GM12878 (cell line): ENCODE measurements at regions not wholly inside any gene's neighbourhood (a gene's known extent, or its start where the extent isn't known, plus 50 kb on each side); places are given as distances from the start of the nearest gene placed in this dataset.

Experiments used
- ATAC-seq: fragments of 200-7000 bp; cut with Tn5 transposase; 3 replicates; pipeline ENCODE4 v1.9.1; 2020; ENCODE audit warnings: mild to moderate bottlenecking, moderate library complexity
- BruUV-seq: library from RNA; stranded (reverse); fragments of 400-500 nt; replicated peaks from 2 replicates; lab custom pipeline; 2021; lab: Mats Ljungman, UMichigan
- CTCF ChIA-PET: fragments of 300-600 bp; sonication (Branson Sonifier 250); formaldehyde crosslinking; extraction: SDS; loops from one replicate; lab custom pipeline; 2021; ENCODE audit warnings: inconsistent platforms; lab: Yijun Ruan, JAX
- POLR2A ChIA-PET: fragments of 350-600 bp; formaldehyde crosslinking; extraction: SDS; loops from one replicate; lab custom pipeline; 2021; ENCODE audit warnings: inconsistent platforms; lab: Charles Lee
- RAD21 ChIA-PET: fragments of 300-600 bp; sonication (Branson Sonifier 250); formaldehyde crosslinking; loops from one replicate; lab custom pipeline; 2023; ENCODE audit warnings: antibody characterized with exemption; ENCODE audit not compliant: unreplicated experiment; lab: Charles Lee
- SMC1A ChIA-PET: fragments of 300-600 bp; sonication (Branson Sonifier 250); formaldehyde crosslinking; loops from one replicate; lab custom pipeline; 2023; ENCODE audit not compliant: unreplicated experiment, uncharacterized antibody; lab: Charles Lee
- DNase-seq: peaks from one replicate; pipeline ENCODE4 v3.0.0-alpha.2; 2011; ENCODE audit warnings: low read depth, low spot score
- FAIRE-seq: peaks from 3 replicates; lab custom pipeline; 2011; peaks lifted over from hg19 to GRCh38; lab: Jason Lieb, UNC
- H2AFZ ChIP-seq: 2 replicates; pipeline ENCODE4 v1.6.0; 2011; ENCODE audit warnings: low read depth, low read length, control low read depth; ENCODE audit not compliant: control insufficient read depth
- H3K27ac ChIP-seq: 2 replicates; pipeline ENCODE4 v1.5.1; 2011; ENCODE audit warnings: control low read depth; ENCODE audit not compliant: control insufficient read depth, insufficient read depth
- H3K27me3 ChIP-seq, 2 experiments: replicated peaks in 1 of 2; 2 replicates each; pipeline versions ENCODE4 v1.6.0 to v1.6.1; 2011; ENCODE audit warnings: low read length in 1 of 2; ENCODE audit not compliant: control insufficient read depth in 2 of 2, insufficient read depth in 2 of 2
- H3K36me3 ChIP-seq, 2 experiments: 2 replicates each; pipeline ENCODE4 v1.5.1; 2011; ENCODE audit warnings: low read length in 1 of 2; ENCODE audit not compliant: control insufficient read depth in 2 of 2, insufficient read depth in 2 of 2
- H3K4me1 ChIP-seq: 2 replicates; pipeline ENCODE4 v1.6.1; 2011; ENCODE audit warnings: mild to moderate bottlenecking, low read length, moderate library complexity, mixed read lengths; ENCODE audit not compliant: control insufficient read depth, insufficient read depth
- H3K4me2 ChIP-seq: 2 replicates; pipeline ENCODE4 v1.6.0; 2011; ENCODE audit warnings: control low read depth; ENCODE audit not compliant: control insufficient read depth, insufficient read depth
- H3K4me3 ChIP-seq: fragments of 200-600 bp; sonication (generic); 2 replicates; pipeline ENCODE4 v1.5.1; 2016
- H3K79me2 ChIP-seq: 2 replicates; pipeline ENCODE4 v1.6.0; 2011; ENCODE audit warnings: low read length; ENCODE audit not compliant: control insufficient read depth, insufficient read depth
- H3K9ac ChIP-seq: 2 replicates; pipeline ENCODE4 v1.8.0; 2011; ENCODE audit warnings: low read length, control low read depth, mixed read lengths; ENCODE audit not compliant: control insufficient read depth, insufficient read depth
- H3K9me3 ChIP-seq: replicated peaks from 3 replicates; pipeline ENCODE4 v1.5.1; 2011; ENCODE audit warnings: mild to moderate bottlenecking, low read length; ENCODE audit not compliant: control insufficient read depth, insufficient read depth
- H4K20me1 ChIP-seq: 2 replicates; pipeline ENCODE4 v1.6.0; 2011; ENCODE audit not compliant: control insufficient read depth, insufficient read depth
- ASH2L ChIP-seq: fragments of 300-600, 200-600 bp; sonication (generic); IDR thresholded peaks from 2 replicates; pipeline ENCODE4 v1.6.1; 2017; ENCODE audit warnings: low read depth, mild to moderate bottlenecking, borderline replicate concordance
- BMI1 ChIP-seq: fragments of 450-650 bp; IDR thresholded peaks from 2 replicates; pipeline ENCODE4 v1.6.1; 2016; ENCODE audit warnings: mild to moderate bottlenecking, moderate library complexity, borderline replicate concordance
- CHD2 ChIP-seq: IDR thresholded peaks from 2 replicates; pipeline ENCODE4 v1.6.1; 2011; ENCODE audit warnings: low read depth, low read length, improper control_type of control experiment, borderline replicate concordance
- CHD4 ChIP-seq: fragments of 200-600 bp; sonication (generic); IDR thresholded peaks from 2 replicates; pipeline ENCODE4 v1.6.1; 2016; ENCODE audit warnings: mild to moderate bottlenecking
- FOS ChIP-seq: IDR thresholded peaks from 3 replicates; pipeline ENCODE4 v1.6.1; 2011; ENCODE audit warnings: borderline replicate concordance; ENCODE audit not compliant: insufficient read length; ENCODE audit errors: extremely low read depth
- NFYB ChIP-seq: IDR thresholded peaks from 2 replicates; pipeline ENCODE4 v1.6.1; 2011; ENCODE audit warnings: low read depth, mild to moderate bottlenecking, low read length, improper control_type of control experiment, moderate library complexity; ENCODE audit not compliant: insufficient read depth
- NR2C1 ChIP-seq: fragments of 450-650 bp; IDR thresholded peaks from 2 replicates; pipeline ENCODE4 v1.6.1; 2017; ENCODE audit warnings: antibody characterized with exemption, mild to moderate bottlenecking, moderate library complexity
- REST ChIP-seq: IDR thresholded peaks from 2 replicates; pipeline ENCODE4 v1.6.1; 2012; ENCODE audit warnings: mild to moderate bottlenecking, low read depth, low read length
- STAT3 ChIP-seq: IDR thresholded peaks from 2 replicates; pipeline ENCODE4 v1.6.1; 2011; ENCODE audit warnings: low read depth, low read length, improper control_type of control experiment
- YY1 ChIP-seq: IDR thresholded peaks from 2 replicates; pipeline ENCODE4 v1.6.1; 2011; ENCODE audit warnings: low read depth, mild to moderate bottlenecking, low read length
- ZBTB4 ChIP-seq: fragments of 450-650 bp; formaldehyde crosslinking; IDR thresholded peaks from 2 replicates; pipeline ENCODE4 v1.4.0; 2022; ENCODE audit warnings: mild to moderate bottlenecking, moderate library complexity
- ZBTB40 ChIP-seq: fragments of 450-650 bp; IDR thresholded peaks from 2 replicates; pipeline ENCODE4 v1.6.1; 2016; ENCODE audit warnings: mild to moderate bottlenecking, moderate library complexity, borderline replicate concordance
- whole genome bisulfite sequencing: methylation state at CpG from one replicate; pipeline ENCODE4 v1.1.6; 2016; ENCODE audit warnings: low lambda C conversion rate; ENCODE audit not compliant: insufficient replicate concordance, insufficient coverage; ENCODE audit errors: missing lambda C conversion rate; 5-methylcytosine and 5-hydroxymethylcytosine counted together
- in situ Hi-C: fragments of 300-500 bp; cut with MboI; formaldehyde crosslinking; loops from 9 replicates; pipeline ENCODE4 v1.14.3; 2018; ENCODE audit warnings: mixed read lengths
- intact Hi-C: fragments of 100-400 bp; cut with micrococcal nuclease; formaldehyde crosslinking; loops from one replicate; pipeline ENCODE4 v1.14.2; 2022; ENCODE audit not compliant: unreplicated experiment

- H2AFZ ChIP-seq: no peak overlapping the region
- WGBS: 14% methylated on average over 2 of the region's 2 CpGs
- CTCF ChIA-PET: interaction anchor here (0.6 to 0.7 kb wide), 2 partner anchors 84 to 1799 kb away, joined by 3 read pairs; no protein-coding TSS in a partner anchor
- BruUV-seq: no TSS peak
- RAD21 ChIA-PET: no interaction called here
- SMC1A ChIA-PET: no interaction called here
- no peak overlapping the region for H3K27ac ChIP-seq
- POLR2A ChIA-PET: interaction anchor here (0.6 kb wide), 1 partner anchor 89 kb away, joined by 3 read pairs; no protein-coding TSS in a partner anchor
- no peak overlapping the region for H3K9ac ChIP-seq
- ATAC-seq (no peak), FAIRE-seq (no peak), DNase-seq (no peak)
- H3K27me3 ChIP-seq: no peaks in the 10 kb centered on the region
- no peaks in the 10 kb centered on the region for H3K9me3 ChIP-seq
- no peaks in the 10 kb centered on the region for H3K79me2 ChIP-seq
- no peak overlapping the region for H3K4me2 ChIP-seq
- intact Hi-C loops (no loop called here), in situ Hi-C loops (no loop called here)
- H4K20me1 ChIP-seq: no peaks in the 10 kb centered on the region
- H3K4me3 ChIP-seq: no peak overlapping the region
- H3K36me3 ChIP-seq: no peaks in the 10 kb centered on the region
- TF ChIP-seq NFYB (no peak), CHD2 (no peak), CHD4 (no peak), ASH2L (no peak), BMI1 (no peak), YY1 (no peak), FOS (no peak), STAT3 (no peak), REST (no peak), NR2C1 (no peak), ZBTB40 (no peak), ZBTB4 (CRISPR knock-in tag) (no peak)
- H3K4me1 ChIP-seq: no peaks in the 10 kb centered on the region
Observed at GRCh38 chr7:26955516-26955915, 91.1 kb upstream of the SKAP2 start.
